ENCODE measurements at regions not wholly inside any gene's neighbourhood (a gene's known extent, or its start where the extent isn't known, plus 50 kb on each side); places are given as distances from the start of the nearest gene placed in this dataset.
"Not testable (repeated sequence)": the region's sequence is repeated elsewhere in the genome, so short reads cannot be mapped to it uniquely, and the experiment has no call there.

GRCh38 chr3:27800261-27800660 lies 78.1 kb upstream of the EOMES start:
- DNase-seq (ENCODE audit: low read depth) = peak; percentile 1
- no peak overlapping the region for H3K4me3 ChIP-seq (ENCODE audit: low read depth, low read length)
- TF ChIP-seq CTCF (IDR thresholded peaks at IDR 0.05; ENCODE audit: insufficient read depth, low read length) = no peak

GRCh38 chr3:27802425-27802824 lies 80.3 kb upstream of the EOMES start:
- TF ChIP-seq CTCF (IDR thresholded peaks at IDR 0.05; ENCODE audit: insufficient read depth, low read length) = no peak
- no peak for DNase-seq (ENCODE audit: low read depth)
- no peak overlapping the region for H3K4me3 ChIP-seq (ENCODE audit: low read depth, low read length)

GRCh38 chr3:27802849-27803248 lies 80.7 kb upstream of the EOMES start:
- no peak for TF ChIP-seq CTCF (IDR thresholded peaks at IDR 0.05; ENCODE audit: insufficient read depth, low read length)
- DNase-seq (ENCODE audit: low read depth) = no peak
- no peak overlapping the region for H3K4me3 ChIP-seq (ENCODE audit: low read depth, low read length)

- no peak overlapping the region for H3K4me3 ChIP-seq (ENCODE audit: low read depth, low read length)
- no peak for TF ChIP-seq CTCF (IDR thresholded peaks at IDR 0.05; ENCODE audit: insufficient read depth, low read length)
- no peak for DNase-seq (ENCODE audit: low read depth)
Measured at GRCh38 chr3:27805282-27805681, 83.2 kb upstream of the EOMES start.

GRCh38 chr3:27813255-27813654 lies 91.1 kb upstream of the EOMES start:
- TF ChIP-seq CTCF (IDR thresholded peaks at IDR 0.05; ENCODE audit: insufficient read depth, low read length) = no peak
- no peak overlapping the region for H3K4me3 ChIP-seq (ENCODE audit: low read depth, low read length)
- no peak for DNase-seq (ENCODE audit: low read depth)

- not testable (repeated sequence) for H3K4me3 ChIP-seq (ENCODE audit: low read depth, low read length); DNase-seq (ENCODE audit: low read depth)
Measured at GRCh38 chr3:27821609-27822008, 99.5 kb upstream of the EOMES start.

- no peak for TF ChIP-seq CTCF (IDR thresholded peaks at IDR 0.05; ENCODE audit: insufficient read depth, low read length)
- H3K4me3 ChIP-seq (ENCODE audit: low read depth, low read length) = no peak overlapping the region
- DNase-seq (ENCODE audit: low read depth) = no peak
Measured at GRCh38 chr3:27824312-27825200, 102.4 kb upstream of the EOMES start.
